PFSK-1 (cell line): ENCODE measurements at regions not wholly inside any gene's neighbourhood (a gene's known extent, or its start where the extent isn't known, plus 50 kb on each side); places are given as distances from the start of the nearest gene placed in this dataset.

Experiments used
- FOXP2 ChIP-seq: optimal IDR thresholded peaks from 2 replicates; pipeline ENCODE3; 2011; ENCODE audit warnings: borderline replicate concordance, control low read depth, inconsistent platforms; ENCODE audit not compliant: insufficient read depth; ENCODE audit errors: extremely low read length, extremely low read depth
- POLR2AphosphoS5 ChIP-seq: IDR thresholded peaks from 2 replicates; pipeline ENCODE4 v1.6.1; 2012; ENCODE audit warnings: low read depth, mild to moderate bottlenecking, control low read depth, low read length, moderate library complexity
- SIN3A ChIP-seq: IDR thresholded peaks from 2 replicates; pipeline ENCODE4 v1.6.1; 2012; ENCODE audit warnings: mild to moderate bottlenecking, low read length, moderate library complexity, borderline replicate concordance; ENCODE audit not compliant: insufficient read depth
- TAF1 ChIP-seq: IDR thresholded peaks from 2 replicates; pipeline ENCODE4 v1.6.1; 2012; ENCODE audit warnings: low read length, control low read depth, borderline replicate concordance; ENCODE audit not compliant: insufficient read depth
- TF ChIP-seq, protein P1 (sequence below), 2 experiments: IDR thresholded peaks; 2 replicates each; pipeline versions ENCODE4 v1.6.1 to v1.8.0; 2011 to 2012; ENCODE audit warnings: low read depth in 2 of 2, low read length in 2 of 2, control low read depth in 1 of 2, inconsistent platforms in 1 of 2, mild to moderate bottlenecking in 1 of 2, moderate library complexity in 1 of 2; ENCODE audit not compliant: insufficient read depth in 1 of 2

DNA sequence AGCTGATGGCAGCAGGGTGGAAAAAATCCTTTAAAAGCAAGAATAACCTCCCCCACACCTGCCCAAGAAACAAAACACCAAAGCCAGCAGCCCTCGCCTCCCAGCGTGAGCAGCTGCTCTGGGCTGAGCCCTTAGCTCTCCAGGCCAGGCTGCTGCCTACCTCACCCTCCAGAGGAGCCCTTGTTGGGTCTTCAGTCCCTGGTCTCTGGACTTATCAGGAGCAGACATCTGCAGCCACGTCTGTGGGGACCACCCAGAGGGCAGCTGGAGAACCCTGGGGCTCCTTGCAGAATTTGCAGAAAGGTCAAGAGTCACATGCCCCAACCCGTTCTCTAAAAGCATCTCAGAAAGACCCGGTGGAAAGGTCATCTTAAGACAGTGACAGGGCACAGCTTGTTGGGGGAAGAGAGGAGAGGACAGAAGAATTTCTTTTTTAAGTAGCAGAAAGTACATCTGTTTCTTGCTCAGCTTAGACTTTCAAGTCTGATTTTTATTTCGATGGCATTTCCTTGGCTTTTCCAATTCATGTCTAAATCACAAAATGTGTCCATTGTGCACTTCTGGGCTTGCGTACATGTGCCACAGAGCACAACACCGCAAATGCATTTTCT, 425.7 kb upstream of the NFE2L3 start:
- no peak for TF ChIP-seq POLR2AphosphoS5
- TF ChIP-seq, protein P1, sequence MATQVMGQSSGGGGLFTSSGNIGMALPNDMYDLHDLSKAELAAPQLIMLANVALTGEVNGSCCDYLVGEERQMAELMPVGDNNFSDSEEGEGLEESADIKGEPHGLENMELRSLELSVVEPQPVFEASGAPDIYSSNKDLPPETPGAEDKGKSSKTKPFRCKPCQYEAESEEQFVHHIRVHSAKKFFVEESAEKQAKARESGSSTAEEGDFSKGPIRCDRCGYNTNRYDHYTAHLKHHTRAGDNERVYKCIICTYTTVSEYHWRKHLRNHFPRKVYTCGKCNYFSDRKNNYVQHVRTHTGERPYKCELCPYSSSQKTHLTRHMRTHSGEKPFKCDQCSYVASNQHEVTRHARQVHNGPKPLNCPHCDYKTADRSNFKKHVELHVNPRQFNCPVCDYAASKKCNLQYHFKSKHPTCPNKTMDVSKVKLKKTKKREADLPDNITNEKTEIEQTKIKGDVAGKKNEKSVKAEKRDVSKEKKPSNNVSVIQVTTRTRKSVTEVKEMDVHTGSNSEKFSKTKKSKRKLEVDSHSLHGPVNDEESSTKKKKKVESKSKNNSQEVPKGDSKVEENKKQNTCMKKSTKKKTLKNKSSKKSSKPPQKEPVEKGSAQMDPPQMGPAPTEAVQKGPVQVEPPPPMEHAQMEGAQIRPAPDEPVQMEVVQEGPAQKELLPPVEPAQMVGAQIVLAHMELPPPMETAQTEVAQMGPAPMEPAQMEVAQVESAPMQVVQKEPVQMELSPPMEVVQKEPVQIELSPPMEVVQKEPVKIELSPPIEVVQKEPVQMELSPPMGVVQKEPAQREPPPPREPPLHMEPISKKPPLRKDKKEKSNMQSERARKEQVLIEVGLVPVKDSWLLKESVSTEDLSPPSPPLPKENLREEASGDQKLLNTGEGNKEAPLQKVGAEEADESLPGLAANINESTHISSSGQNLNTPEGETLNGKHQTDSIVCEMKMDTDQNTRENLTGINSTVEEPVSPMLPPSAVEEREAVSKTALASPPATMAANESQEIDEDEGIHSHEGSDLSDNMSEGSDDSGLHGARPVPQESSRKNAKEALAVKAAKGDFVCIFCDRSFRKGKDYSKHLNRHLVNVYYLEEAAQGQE (IDR thresholded peaks at IDR 0.05; ENCODE audit: insufficient read depth in 1 of 2, low read depth in 2 of 2, low read length in 2 of 2): no peak

- TF ChIP-seq POLR2AphosphoS5: no peak
- TF ChIP-seq, protein P1 (IDR thresholded peaks at IDR 0.05; ENCODE audit: insufficient read depth in 1 of 2, low read depth in 2 of 2, low read length in 2 of 2): no peak
- no peak for TF ChIP-seq TAF1
- no peak for TF ChIP-seq FOXP2
- TF ChIP-seq SIN3A: no peak
Measured at GRCh38 chr7:25726781-25727311, 425.2 kb upstream of the NFE2L3 start.

DNA sequence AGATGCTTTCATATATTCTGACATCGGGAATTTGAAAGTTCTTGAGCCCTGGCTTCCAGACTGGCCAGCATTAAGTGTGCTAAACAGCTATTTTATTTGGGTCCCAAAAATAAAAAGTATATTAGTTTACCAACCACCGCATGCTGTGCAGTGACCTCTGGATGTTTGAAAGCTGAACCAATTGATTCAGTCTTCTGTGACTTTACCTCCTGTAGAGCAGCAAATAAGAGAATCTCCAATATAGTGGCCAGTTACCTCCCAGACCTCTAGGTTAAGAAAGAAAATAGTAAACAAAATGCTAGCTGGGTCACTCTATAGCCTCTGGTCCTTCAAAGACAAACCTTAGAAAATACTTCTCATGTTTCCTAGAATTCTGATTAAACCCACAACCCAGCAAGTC, 424.6 kb upstream of the NFE2L3 start:
- TF ChIP-seq FOXP2 (no peak), SIN3A (no peak), POLR2AphosphoS5 (no peak), TAF1 (no peak)
- TF ChIP-seq, protein P1 (IDR thresholded peaks at IDR 0.05; ENCODE audit: insufficient read depth in 1 of 2, low read depth in 2 of 2, low read length in 2 of 2): no peak

GRCh38 chr7:25727876-25728275, 424.1 kb upstream of the NFE2L3 start:
- TF ChIP-seq POLR2AphosphoS5: no peak
- TF ChIP-seq SIN3A: no peak
- TF ChIP-seq FOXP2: no peak
- TF ChIP-seq, protein P1 (IDR thresholded peaks at IDR 0.05; ENCODE audit: insufficient read depth in 1 of 2, low read depth in 2 of 2, low read length in 2 of 2): no peak
- TF ChIP-seq TAF1: no peak
